K562 (cell line): ENCODE measurements at regions not wholly inside any gene's neighbourhood (a gene's known extent, or its start where the extent isn't known, plus 50 kb on each side); places are given as distances from the start of the nearest gene placed in this dataset.

Experiments
- BRCA1 ChIP-seq, 2 experiments: fragments of 450-650 bp in 1 of 2; sonication (generic) in 1 of 2; formaldehyde crosslinking in 1 of 2; IDR thresholded peaks; 2 replicates each; pipeline versions ENCODE4 v1.5.0 to v1.6.1; 2017 to 2020; ENCODE audit warnings: mild to moderate bottlenecking in 1 of 2, missing genetic modification reagents in 1 of 2
- CEBPG ChIP-seq, 3 experiments: fragments of 200-800 bp in 1 of 3; sonication (Bioruptor generic) in 1 of 3; sonication (generic) in 1 of 3; formaldehyde crosslinking in 1 of 3; IDR thresholded peaks in 2 of 3; conservative IDR thresholded peaks in 1 of 3; 2 replicates each; pipeline versions ENCODE4 v1.6.1 to v1.8.0; 2016 to 2022; ENCODE audit warnings: missing compliant biosample characterization in 2 of 3, missing genetic modification characterization in 2 of 3, mild to moderate bottlenecking in 1 of 3, missing genetic modification reagents in 1 of 3
- POLR3G ChIP-seq: IDR thresholded peaks from 2 replicates; pipeline ENCODE4 v1.6.1; 2011; ENCODE audit not compliant: insufficient read length, insufficient replicate concordance; ENCODE audit errors: extremely low read depth
- PREB ChIP-seq: sonication (generic); formaldehyde crosslinking; IDR thresholded peaks from 2 replicates; pipeline ENCODE4 v1.8.1; 2023; ENCODE audit warnings: mild to moderate bottlenecking, missing genetic modification reagents
- TSC22D4 ChIP-seq: fragments of 450-650 bp; IDR thresholded peaks from 2 replicates; pipeline ENCODE4 v1.6.1; 2016; ENCODE audit warnings: missing genetic modification characterization, missing biosample characterization, control low read depth
- YY1 ChIP-seq, 3 experiments: IDR thresholded peaks; 2 replicates each; pipeline ENCODE4 v1.6.1; 2011; ENCODE audit warnings: low read length in 2 of 3, mild to moderate bottlenecking in 2 of 3, moderate library complexity in 2 of 3, borderline replicate concordance in 1 of 3, control low read depth in 1 of 3, low read depth in 1 of 3; ENCODE audit not compliant: insufficient read depth in 3 of 3, insufficient replicate concordance in 2 of 3, control insufficient read depth in 1 of 3, insufficient read length in 1 of 3; ENCODE audit errors: extremely low read depth in 1 of 3
- ZBTB49 ChIP-seq: sonication (generic); formaldehyde crosslinking; IDR thresholded peaks from 2 replicates; pipeline ENCODE4 v1.8.0; 2022; ENCODE audit warnings: missing genetic modification reagents, mild to moderate bottlenecking, borderline replicate concordance

DNA sequence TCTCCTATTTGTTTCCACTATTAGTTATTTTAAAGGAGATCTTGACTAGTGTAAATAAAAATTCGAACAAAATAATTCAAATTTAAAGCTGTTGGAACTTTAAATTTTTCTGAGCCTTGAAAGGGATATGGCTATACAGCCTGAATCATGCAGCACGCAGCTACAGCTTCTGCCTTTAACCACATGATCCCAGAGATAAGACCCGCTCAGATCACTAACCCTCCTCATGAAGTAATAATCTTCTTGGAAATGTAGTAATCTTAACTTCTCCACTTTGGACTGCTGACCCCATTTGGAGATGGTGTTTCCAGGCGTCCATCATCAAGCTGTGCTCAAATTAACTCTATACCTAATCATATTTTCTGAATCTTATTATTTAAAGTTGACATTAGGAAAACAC, 336.6 kb downstream of the DSC3 start (continued):
- TF ChIP-seq CEBPG (CRISPR knock-in tag; IDR thresholded peaks at IDR 0.05) (no peak), CEBPG (tag; conservative IDR thresholded peaks at IDR 0.05 in 1 of 2, IDR thresholded peaks at IDR 0.05 in 1 of 2) (peak; percentile 9 to 27; a peak in 1 of 4 replicates), BRCA1 (IDR thresholded peaks at IDR 0.05) (no peak), BRCA1 (CRISPR knock-in tag; IDR thresholded peaks at IDR 0.05) (no peak), POLR3G (no peak), PREB (CRISPR knock-in tag) (no peak), YY1 (IDR thresholded peaks at IDR 0.05; ENCODE audit: borderline replicate concordance in 1 of 3, control insufficient read depth in 1 of 3, extremely low read depth in 1 of 3, insufficient read depth in 3 of 3, insufficient read length in 1 of 3, insufficient replicate concordance in 2 of 3, low read depth in 1 of 3, low read length in 2 of 3) (no peak), TSC22D4 (tag) (no peak), ZBTB49 (no peak)
